Pancreas (tissue), 10 donors: ENCODE measurements at regions not wholly inside any gene's neighbourhood (a gene's known extent, or its start where the extent isn't known, plus 50 kb on each side); places are given as distances from the start of the nearest gene placed in this dataset.

Experiments
- ATAC-seq, 4 donors: fragments of 200-7000 bp; cut with Tn5 transposase; one replicate each; pipeline versions ENCODE4 v1.8.0 to v1.9.1; 2020; ENCODE audit warnings: mild to moderate bottlenecking in 4 of 4, moderate library complexity in 4 of 4
- DNase-seq, 6 donors: peaks; one replicate each; pipeline ENCODE4 v3.0.0-alpha.2; 2020
- FAIRE-seq: peaks from 2 replicates; lab custom pipeline; 2012; peaks lifted over from hg19 to GRCh38; lab: Jason Lieb, UNC
- H3K27ac ChIP-seq, 4 donors: fragments of 200-600 bp; sonication (generic); 1 replicate in 3 of 4; 2 replicates in 1 of 4; pipeline versions ENCODE4 v1.5.0 to v1.8.0; 2020
- H3K27me3 ChIP-seq, 4 donors: fragments of 200-600 bp; one replicate each; pipeline ENCODE4 v1.8.0; 2021
- H3K36me3 ChIP-seq, 3 donors: fragments of 200-600 bp; sonication (generic) in 1 of 3; one replicate each; pipeline versions ENCODE4 v1.5.0 to v1.8.0; 2020 to 2021
- H3K4me1 ChIP-seq, 3 donors: fragments of 200-600 bp; one replicate each; pipeline ENCODE4 v1.8.0; 2021
- H3K4me3 ChIP-seq, 4 donors: fragments of 200-600 bp; sonication (generic) in 2 of 4; one replicate each; pipeline versions ENCODE4 v1.5.0 to v1.8.0; 2020 to 2021
- H3K9me3 ChIP-seq, 4 donors: fragments of 200-600 bp; one replicate each; pipeline ENCODE4 v1.8.0; 2021
- WGBS, 2 donors: extraction: QIAGEN DNeasy Blood & Tissue Kit; methylation state at CpG; one replicate each; pipeline ENCODE4 v1.1.7; 2013; 5-methylcytosine and 5-hydroxymethylcytosine counted together
- intact Hi-C, 3 donors: fragments of 100-400 bp; cut with DNase I; formaldehyde crosslinking; loops; one replicate each; pipeline versions ENCODE4 v1.11.1 to v1.14.2; 2022
- TF ChIP-seq, protein P1 (sequence below), 4 donors: fragments of 200-600 bp; sonication (generic) in 3 of 4; IDR thresholded peaks; one replicate each; pipeline versions ENCODE4 v1.5.0 to v1.8.0; 2021; ENCODE audit warnings: antibody characterized with exemption in 4 of 4
- donor health status: healthy with polysubstance abuse.
- donor health status: DM: no; HTN: no; CAD: no; lungs with moderate emphysema.
- donor health status: DM: no; HTN: no; CAD: no.
- donor health status: control.
- donor health status: control.
- donor health status: Bipolar disorder and iron deficiency.
- donor health status: DM: yes; HTN: yes; CAD: no.
- donor health status: DM: no; HTN: no; CAD: no.
- donor health status: DM: no; HTN: no; CAD: no.
- donor health status: DM: yes; HTN: yes; CAD: no.

DNA sequence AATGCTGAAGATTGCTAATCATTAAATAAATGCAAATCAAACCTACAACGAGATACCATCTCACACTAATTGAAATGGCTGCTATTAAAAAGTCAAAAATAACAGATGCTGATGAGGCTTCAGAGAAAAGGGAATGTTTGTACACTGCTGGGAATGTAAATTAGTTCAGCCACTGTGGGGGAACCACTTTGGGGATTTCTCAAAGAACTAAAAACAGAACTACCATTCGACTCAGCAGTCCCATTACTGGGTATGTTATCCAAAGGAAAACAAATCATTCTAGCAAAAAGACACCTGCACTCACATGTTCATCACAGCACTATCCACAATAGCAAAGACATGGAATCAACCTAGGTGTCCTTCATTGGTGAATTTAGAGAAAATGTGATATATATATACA is 379.0 kb upstream of the CNTNAP2 start:
- ATAC-seq (no peak), FAIRE-seq (no peak), DNase-seq (no peak)
- intact Hi-C loops, result no loop called here
- Histone ChIP-seq H3K9me3 (no peaks in the 10 kb centered on the region), H3K4me3 (no peak overlapping the region), H3K4me1 (no peaks in the 10 kb centered on the region), H3K27ac (no peak overlapping the region), H3K27me3 (no peaks in the 10 kb centered on the region), H3K36me3 (no peaks in the 10 kb centered on the region)
- TF ChIP-seq, protein P1, sequence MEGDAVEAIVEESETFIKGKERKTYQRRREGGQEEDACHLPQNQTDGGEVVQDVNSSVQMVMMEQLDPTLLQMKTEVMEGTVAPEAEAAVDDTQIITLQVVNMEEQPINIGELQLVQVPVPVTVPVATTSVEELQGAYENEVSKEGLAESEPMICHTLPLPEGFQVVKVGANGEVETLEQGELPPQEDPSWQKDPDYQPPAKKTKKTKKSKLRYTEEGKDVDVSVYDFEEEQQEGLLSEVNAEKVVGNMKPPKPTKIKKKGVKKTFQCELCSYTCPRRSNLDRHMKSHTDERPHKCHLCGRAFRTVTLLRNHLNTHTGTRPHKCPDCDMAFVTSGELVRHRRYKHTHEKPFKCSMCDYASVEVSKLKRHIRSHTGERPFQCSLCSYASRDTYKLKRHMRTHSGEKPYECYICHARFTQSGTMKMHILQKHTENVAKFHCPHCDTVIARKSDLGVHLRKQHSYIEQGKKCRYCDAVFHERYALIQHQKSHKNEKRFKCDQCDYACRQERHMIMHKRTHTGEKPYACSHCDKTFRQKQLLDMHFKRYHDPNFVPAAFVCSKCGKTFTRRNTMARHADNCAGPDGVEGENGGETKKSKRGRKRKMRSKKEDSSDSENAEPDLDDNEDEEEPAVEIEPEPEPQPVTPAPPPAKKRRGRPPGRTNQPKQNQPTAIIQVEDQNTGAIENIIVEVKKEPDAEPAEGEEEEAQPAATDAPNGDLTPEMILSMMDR (IDR thresholded peaks at IDR 0.05), result no peak
- 47 to 63% methylated on average over 2 of the region's 2 CpGs for WGBS, 2 donors

DNA sequence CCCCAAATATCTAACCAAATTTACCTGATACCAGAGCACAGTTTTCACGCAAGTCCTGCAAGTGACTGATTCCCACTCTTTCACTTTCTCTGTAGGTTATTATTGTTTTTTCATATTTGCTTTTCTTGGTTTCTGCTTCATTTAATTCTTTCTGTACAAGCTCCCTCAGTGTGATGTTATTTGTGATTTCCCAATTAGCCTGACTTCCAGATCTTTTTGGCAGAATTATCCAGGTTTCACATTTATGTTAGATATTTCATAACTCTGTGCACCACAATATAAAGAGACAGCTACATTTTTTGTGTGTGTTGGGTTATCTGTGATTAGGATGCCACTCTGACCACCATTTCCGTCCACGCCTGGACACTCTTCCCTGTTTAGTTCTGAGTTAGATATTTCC is 381.5 kb upstream of the CNTNAP2 start:
- TF ChIP-seq, protein P1 (IDR thresholded peaks at IDR 0.05), result no peak
- no peak for ATAC-seq
- Histone ChIP-seq H3K4me1 (no peaks in the 10 kb centered on the region), H3K36me3 (no peaks in the 10 kb centered on the region), H3K4me3 (no peak overlapping the region), H3K9me3 (no peaks in the 10 kb centered on the region), H3K27ac (no peak overlapping the region), H3K27me3 (no peaks in the 10 kb centered on the region)
- FAIRE-seq, result no peak
- DNase-seq, result no peak
- WGBS, 2 donors, result 75 to 88% methylated on average over 3 of the region's 3 CpGs
- intact Hi-C loops, result no loop called here

DNA sequence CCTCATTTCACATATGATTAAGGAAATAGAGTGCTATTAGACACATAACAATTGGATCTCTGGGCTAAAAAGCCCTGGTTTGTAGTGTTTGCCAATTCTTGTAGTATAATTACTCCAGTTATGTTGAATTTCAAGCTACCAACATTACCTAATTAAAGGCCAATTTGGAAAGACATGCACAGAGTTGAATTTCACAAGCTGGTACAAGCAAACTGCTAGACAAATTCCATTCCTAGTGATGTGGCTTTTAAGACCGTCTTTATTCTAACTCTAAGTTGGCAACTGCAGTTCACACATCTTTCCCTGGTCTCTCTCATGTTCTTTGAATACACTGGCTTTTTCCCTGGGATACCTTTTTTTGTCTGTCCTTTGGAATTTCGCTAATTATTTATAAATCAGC is 384.1 kb upstream of the CNTNAP2 start:
- intact Hi-C loops, result no loop called here
- FAIRE-seq (no peak), DNase-seq (no peak), ATAC-seq (no peak)
- TF ChIP-seq, protein P1 (IDR thresholded peaks at IDR 0.05), result no peak
- Histone ChIP-seq H3K9me3 (no peaks in the 10 kb centered on the region), H3K4me3 (no peak overlapping the region), H3K36me3 (no peaks in the 10 kb centered on the region), H3K4me1 (no peaks in the 10 kb centered on the region), H3K27me3 (no peaks in the 10 kb centered on the region), H3K27ac (no peak overlapping the region)
- WGBS, 2 donors, result 26 to 47% methylated on average over 2 of the region's 2 CpGs

DNA sequence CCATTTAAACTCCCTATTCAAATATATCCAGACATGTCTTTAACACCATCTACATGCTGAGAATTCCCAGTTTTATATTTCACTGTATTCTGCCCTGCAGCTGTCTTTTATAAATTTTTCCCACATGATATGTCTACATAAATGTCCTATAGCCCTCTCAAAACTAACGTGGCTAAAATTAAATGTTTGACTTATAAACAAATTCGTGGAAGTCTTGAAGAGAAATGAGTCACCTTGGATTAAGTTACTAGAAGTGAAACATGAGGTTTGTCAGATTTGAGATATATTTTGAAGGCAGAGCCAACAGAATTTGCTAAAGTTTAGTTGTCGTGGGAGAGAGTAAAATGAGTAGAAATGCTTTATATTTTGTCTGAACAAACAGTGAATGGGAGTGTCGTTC is 386.9 kb upstream of the CNTNAP2 start:
- H3K4me1 ChIP-seq, result no peaks in the 10 kb centered on the region
- FAIRE-seq (no peak), ATAC-seq (no peak), DNase-seq (no peak)
- TF ChIP-seq, protein P1 (IDR thresholded peaks at IDR 0.05), result no peak
- H3K27ac ChIP-seq, result no peak overlapping the region
- no peaks in the 10 kb centered on the region for H3K9me3 ChIP-seq
- intact Hi-C loops, result no loop called here
- WGBS, 2 donors, result 29% methylated on average over 4 of the region's 4 CpGs
- no peak overlapping the region for H3K4me3 ChIP-seq
- no peaks in the 10 kb centered on the region for H3K36me3 ChIP-seq
- H3K27me3 ChIP-seq, result no peaks in the 10 kb centered on the region

DNA sequence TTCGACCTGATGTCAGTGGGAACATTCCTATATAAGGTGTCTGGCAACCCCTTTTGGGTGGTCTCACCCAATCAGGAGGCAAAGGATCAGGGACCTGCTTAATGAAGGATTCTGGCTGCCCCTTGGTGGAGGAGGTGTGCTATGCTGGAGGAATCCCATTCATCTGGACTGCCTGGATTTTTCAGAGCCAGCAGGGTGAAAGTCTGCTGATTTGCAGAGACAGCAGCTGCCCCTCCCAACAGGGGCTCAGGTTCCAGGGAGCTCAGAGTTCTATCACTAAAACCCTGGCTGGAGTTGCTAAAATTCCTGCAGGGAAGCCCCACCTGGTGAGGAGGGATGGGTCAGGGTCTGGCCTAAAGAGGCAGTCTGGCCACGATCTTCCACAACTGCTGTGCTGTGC is 398.5 kb upstream of the CNTNAP2 start:
- H3K9me3 ChIP-seq, result no peaks in the 10 kb centered on the region
- FAIRE-seq, result no peak
- H3K27me3 ChIP-seq, result peaks cover 0 to 3% (median 0%) of the 10 kb centered on the region in 4 donors
- WGBS, 2 donors, result 8 to 16% methylated on average over 2 of the region's 2 CpGs
- intact Hi-C loops, result no loop called here
- H3K36me3 ChIP-seq, result no peaks in the 10 kb centered on the region
- no peak overlapping the region for H3K27ac ChIP-seq
- TF ChIP-seq, protein P1 (IDR thresholded peaks at IDR 0.05), result no peak
- ATAC-seq, result no peak
- H3K4me1 ChIP-seq, result no peaks in the 10 kb centered on the region
- H3K4me3 ChIP-seq, result no peak overlapping the region
- peak in 1 of 6 donors; percentile 9 for DNase-seq
